ENCODE measurements at regions not wholly inside any gene's neighbourhood (a gene's known extent, or its start where the extent isn't known, plus 50 kb on each side); places are given as distances from the start of the nearest gene placed in this dataset.

GRCh38 chr5:9733486-9733885 is 103.3 kb upstream of the TAS2R1 start:
- H2AFZ ChIP-seq (replicated peaks): no peak overlapping the region
- no peak for DNase-seq (ENCODE audit: low spot score)
- H3K36me3 ChIP-seq: no peaks in the 10 kb centered on the region
- no peaks in the 10 kb centered on the region for H3K36me3 Mint-ChIP-seq
- TF ChIP-seq EZH2 (IDR thresholded peaks at IDR 0.05): no peak
- TF ChIP-seq, protein P1, sequence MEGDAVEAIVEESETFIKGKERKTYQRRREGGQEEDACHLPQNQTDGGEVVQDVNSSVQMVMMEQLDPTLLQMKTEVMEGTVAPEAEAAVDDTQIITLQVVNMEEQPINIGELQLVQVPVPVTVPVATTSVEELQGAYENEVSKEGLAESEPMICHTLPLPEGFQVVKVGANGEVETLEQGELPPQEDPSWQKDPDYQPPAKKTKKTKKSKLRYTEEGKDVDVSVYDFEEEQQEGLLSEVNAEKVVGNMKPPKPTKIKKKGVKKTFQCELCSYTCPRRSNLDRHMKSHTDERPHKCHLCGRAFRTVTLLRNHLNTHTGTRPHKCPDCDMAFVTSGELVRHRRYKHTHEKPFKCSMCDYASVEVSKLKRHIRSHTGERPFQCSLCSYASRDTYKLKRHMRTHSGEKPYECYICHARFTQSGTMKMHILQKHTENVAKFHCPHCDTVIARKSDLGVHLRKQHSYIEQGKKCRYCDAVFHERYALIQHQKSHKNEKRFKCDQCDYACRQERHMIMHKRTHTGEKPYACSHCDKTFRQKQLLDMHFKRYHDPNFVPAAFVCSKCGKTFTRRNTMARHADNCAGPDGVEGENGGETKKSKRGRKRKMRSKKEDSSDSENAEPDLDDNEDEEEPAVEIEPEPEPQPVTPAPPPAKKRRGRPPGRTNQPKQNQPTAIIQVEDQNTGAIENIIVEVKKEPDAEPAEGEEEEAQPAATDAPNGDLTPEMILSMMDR (IDR thresholded peaks at IDR 0.05): no peak
- no peak for TF ChIP-seq EZH2phosphoT487 (IDR thresholded peaks at IDR 0.05)
- H4K20me1 ChIP-seq (ENCODE audit: low read depth): no peaks in the 10 kb centered on the region
- no peaks in the 10 kb centered on the region for H3K27me3 Mint-ChIP-seq (ENCODE audit: insufficient read depth, low read depth)
- H3F3A ChIP-seq (ENCODE audit: low read depth): no peaks in the 10 kb centered on the region
- H3K9me3 ChIP-seq (ENCODE audit: low read depth): no peaks in the 10 kb centered on the region
- no peak overlapping the region for H3K4me3 ChIP-seq
- H3K27ac Mint-ChIP-seq: no peak overlapping the region
- H3K27ac ChIP-seq: no peak overlapping the region
- H3K4me1 ChIP-seq: peaks cover 12% of the 10 kb centered on the region
- no peaks in the 10 kb centered on the region for H3K79me2 ChIP-seq (ENCODE audit: low read depth)
- no peaks in the 10 kb centered on the region for H3K27me3 ChIP-seq
- no peak overlapping the region for H3K9ac ChIP-seq
- no peaks in the 10 kb centered on the region for H3K9me3 Mint-ChIP-seq
- no peak overlapping the region for H3K4me3 Mint-ChIP-seq
- H3K4me1 Mint-ChIP-seq: peaks cover 2% of the 10 kb centered on the region
- peak overlapping the region; percentile 38 for H3K4me2 ChIP-seq

- Mint-ChIP-seq H3K27me3 (ENCODE audit: insufficient read depth, low read depth) (peaks cover 3% of the 10 kb centered on the region), H3K4me3 (no peak overlapping the region), H3K9me3 (peaks cover 2% of the 10 kb centered on the region), H3K36me3 (no peaks in the 10 kb centered on the region), H3K27ac (no peak overlapping the region), H3K4me1 (peaks cover 2% of the 10 kb centered on the region)
- no peaks in the 10 kb centered on the region for H3K79me2 ChIP-seq (ENCODE audit: low read depth)
- H3K4me2 ChIP-seq: no peak overlapping the region
- TF ChIP-seq EZH2 (IDR thresholded peaks at IDR 0.05) (no peak), EZH2phosphoT487 (IDR thresholded peaks at IDR 0.05) (no peak)
- TF ChIP-seq, protein P1 (IDR thresholded peaks at IDR 0.05): no peak
- H3K27me3 ChIP-seq: no peaks in the 10 kb centered on the region
- no peaks in the 10 kb centered on the region for H4K20me1 ChIP-seq (ENCODE audit: low read depth)
- no peak for DNase-seq (ENCODE audit: low spot score)
- no peaks in the 10 kb centered on the region for H3F3A ChIP-seq (ENCODE audit: low read depth)
- no peak overlapping the region for H3K9ac ChIP-seq
- no peaks in the 10 kb centered on the region for H3K9me3 ChIP-seq (ENCODE audit: low read depth)
- H3K4me1 ChIP-seq: peaks cover 12% of the 10 kb centered on the region
- no peak overlapping the region for H2AFZ ChIP-seq (replicated peaks)
- no peak overlapping the region for H3K27ac ChIP-seq
- H3K4me3 ChIP-seq: no peak overlapping the region
- H3K36me3 ChIP-seq: no peaks in the 10 kb centered on the region
Measured at GRCh38 chr5:9731159-9731558, 101.0 kb upstream of the TAS2R1 start.

- H3K4me3 ChIP-seq: no peak overlapping the region
- no peaks in the 10 kb centered on the region for H3K79me2 ChIP-seq (ENCODE audit: low read depth)
- no peak for DNase-seq (ENCODE audit: low spot score)
- Mint-ChIP-seq H3K36me3 (no peaks in the 10 kb centered on the region), H3K9me3 (peaks cover 5% of the 10 kb centered on the region), H3K4me3 (no peak overlapping the region), H3K27ac (no peak overlapping the region), H3K27me3 (ENCODE audit: insufficient read depth, low read depth) (peaks cover 3% of the 10 kb centered on the region), H3K4me1 (no peaks in the 10 kb centered on the region)
- no peaks in the 10 kb centered on the region for H3F3A ChIP-seq (ENCODE audit: low read depth)
- H4K20me1 ChIP-seq (ENCODE audit: low read depth): no peaks in the 10 kb centered on the region
- no peaks in the 10 kb centered on the region for H3K36me3 ChIP-seq
- TF ChIP-seq, protein P1 (IDR thresholded peaks at IDR 0.05): no peak
- TF ChIP-seq EZH2phosphoT487 (IDR thresholded peaks at IDR 0.05) (no peak), EZH2 (IDR thresholded peaks at IDR 0.05) (no peak)
- no peak overlapping the region for H3K27ac ChIP-seq
- no peaks in the 10 kb centered on the region for H3K4me1 ChIP-seq
- no peaks in the 10 kb centered on the region for H3K9me3 ChIP-seq (ENCODE audit: low read depth)
- H3K4me2 ChIP-seq: no peak overlapping the region
- no peak overlapping the region for H3K9ac ChIP-seq
- H3K27me3 ChIP-seq: no peaks in the 10 kb centered on the region
- H2AFZ ChIP-seq (replicated peaks): no peak overlapping the region
Measured at GRCh38 chr5:9728261-9728660, 98.1 kb upstream of the TAS2R1 start.

Data from neural progenitor cell (in vitro differentiated cells).